HCT116 (cell line): ENCODE measurements at regions not wholly inside any gene's neighbourhood (a gene's known extent, or its start where the extent isn't known, plus 50 kb on each side); places are given as distances from the start of the nearest gene placed in this dataset.

Experiments
- ATAC-seq: fragments of 200-7000 bp; cut with Tn5 transposase; 2 replicates; pipeline ENCODE4 v1.9.1; 2020; ENCODE audit warnings: mild to moderate bottlenecking, moderate library complexity
- BruUV-seq: library from RNA; stranded (reverse); fragments of 400-500 nt; replicated peaks from 2 replicates; lab custom pipeline; 2021; lab: Mats Ljungman, UMichigan
- CTCF ChIA-PET: fragments of 300-600 bp; sonication (Branson Sonifier 250); formaldehyde crosslinking; loops from one replicate; lab custom pipeline; 2021; ENCODE audit warnings: antibody characterized with exemption; lab: Charles Lee
- POLR2A ChIA-PET: fragments of 300-600, 350-600 bp; sonication (Branson Sonifier 250); formaldehyde crosslinking; loops from one replicate; lab custom pipeline; 2021; ENCODE audit warnings: antibody characterized with exemption; lab: Charles Lee
- RAD21 ChIA-PET, 2 experiments: fragments of 300-600 bp; sonication (Branson Sonifier 250); formaldehyde crosslinking; loops; one replicate each; lab custom pipeline; 2023; ENCODE audit warnings: low total read pairs in 2 of 2; ENCODE audit not compliant: uncharacterized antibody in 2 of 2, unreplicated experiment in 2 of 2, low non-redundant PET in 1 of 2; lab: Charles Lee
- DNase-seq: peaks from one replicate; pipeline ENCODE4 v3.0.0-alpha.2; 2010; ENCODE audit warnings: low read depth, low spot score
- H2AFZ ChIP-seq: fragments of 200-600 bp; shearing (Covaris generic), sonication (generic); 2 replicates; pipeline ENCODE4 v1.6.1; 2017; ENCODE audit warnings: low read depth, mixed run types, mixed read lengths, antibody characterized with exemption, low read length; ENCODE audit not compliant: poor library complexity, severe bottlenecking
- H3K27ac ChIP-seq: 2 replicates; pipeline ENCODE4 v1.5.1; 2012; ENCODE audit warnings: low read depth, low read length
- H3K27me3 ChIP-seq: fragments of 200-600 bp; sonication (generic); 2 replicates; pipeline ENCODE4 v1.6.1; 2016; ENCODE audit warnings: mixed run types, low read length, mixed read lengths; ENCODE audit not compliant: insufficient read depth
- H3K36me3 ChIP-seq, 2 experiments: fragments of 200-500 bp in 1 of 2; fragments of 200-600 bp in 1 of 2; sonication (Bioruptor generic) in 1 of 2; sonication (generic) in 1 of 2; 2 replicates each; pipeline versions ENCODE4 v1.5.1 to v1.6.1; 2014 to 2016; ENCODE audit warnings: low read length in 2 of 2, inconsistent platforms in 1 of 2, mixed read lengths in 1 of 2, mixed run types in 1 of 2; ENCODE audit not compliant: insufficient read depth in 2 of 2, control insufficient read depth in 1 of 2
- H3K4me1 ChIP-seq, 2 experiments: fragments of 200-600 bp in 1 of 2; sonication (generic) in 1 of 2; 2 replicates each; pipeline versions ENCODE4 v1.5.1 to v1.6.1; 2012 to 2017; ENCODE audit warnings: low read length in 2 of 2, inconsistent platforms in 1 of 2, mild to moderate bottlenecking in 1 of 2, mixed read lengths in 1 of 2, mixed run types in 1 of 2, moderate library complexity in 1 of 2; ENCODE audit not compliant: insufficient read depth in 2 of 2, control insufficient read depth in 1 of 2
- H3K4me2 ChIP-seq: fragments of 200-600 bp; sonication (generic); 2 replicates; pipeline ENCODE4 v1.6.1; 2017; ENCODE audit warnings: mixed run types, low read length, mixed read lengths
- H3K4me3 ChIP-seq, 2 experiments: fragments of 200-600 bp in 1 of 2; sonication (generic) in 1 of 2; replicated peaks in 1 of 2; 2 replicates each; pipeline ENCODE4 v1.5.1; 2011 to 2016; ENCODE audit warnings: low read length in 2 of 2, control low read depth in 1 of 2, low read depth in 1 of 2, mild to moderate bottlenecking in 1 of 2, mixed read lengths in 1 of 2, mixed run types in 1 of 2
- H3K79me2 ChIP-seq: fragments of 200-600 bp; sonication (generic); 2 replicates; pipeline ENCODE4 v1.6.1; 2017; ENCODE audit warnings: mild to moderate bottlenecking, mixed run types, low read length, moderate library complexity, mixed read lengths; ENCODE audit not compliant: insufficient read depth
- H3K9ac ChIP-seq: fragments of 200-600 bp; sonication (generic); 2 replicates; pipeline ENCODE4 v1.6.1; 2016; ENCODE audit warnings: low read length, mixed read lengths
- H3K9me2 ChIP-seq: fragments of 200-600 bp; sonication (generic), shearing (Covaris generic); 2 replicates; pipeline ENCODE4 v1.6.1; 2017; ENCODE audit warnings: mixed run types, mild to moderate bottlenecking, moderate library complexity; ENCODE audit not compliant: insufficient read depth
- H3K9me3 ChIP-seq, 2 experiments: fragments of 200-500 bp in 1 of 2; fragments of 200-600 bp in 1 of 2; sonication (Bioruptor generic) in 1 of 2; sonication (generic) in 1 of 2; 2 replicates each; pipeline ENCODE4 v1.6.1; 2014 to 2017; ENCODE audit warnings: low read length in 2 of 2, mixed read lengths in 2 of 2, inconsistent platforms in 1 of 2, low read depth in 1 of 2, mild to moderate bottlenecking in 1 of 2, mixed run types in 1 of 2, moderate library complexity in 1 of 2; ENCODE audit not compliant: control insufficient read depth in 1 of 2, insufficient read depth in 1 of 2
- H4K20me1 ChIP-seq: fragments of 200-600 bp; sonication (generic), shearing (Covaris generic); 2 replicates; pipeline ENCODE4 v1.6.1; 2017; ENCODE audit warnings: mixed run types, mild to moderate bottlenecking, moderate library complexity; ENCODE audit not compliant: insufficient read depth
- ELF1 ChIP-seq: IDR thresholded peaks from 2 replicates; pipeline ENCODE4 v1.6.1; 2012; ENCODE audit warnings: low read depth, borderline replicate concordance
- EZH2phosphoT487 ChIP-seq: fragments of 200-600 bp; IDR thresholded peaks from 2 replicates; pipeline ENCODE4 v1.6.1; 2018; ENCODE audit warnings: antibody characterized with exemption, borderline replicate concordance
- FOSL1 ChIP-seq: IDR thresholded peaks from 2 replicates; pipeline ENCODE4 v1.6.1; 2012; ENCODE audit warnings: low read depth
- POLR2AphosphoS5 ChIP-seq: IDR thresholded peaks from 2 replicates; pipeline ENCODE4 v1.6.1; 2011; ENCODE audit warnings: mild to moderate bottlenecking, low read depth, low read length, moderate library complexity
- SP1 ChIP-seq: IDR thresholded peaks from 2 replicates; pipeline ENCODE4 v1.6.1; 2012; ENCODE audit warnings: low read depth
- SRF ChIP-seq: IDR thresholded peaks from 2 replicates; pipeline ENCODE4 v1.6.1; 2012; ENCODE audit warnings: low read depth
- TCF7L2 ChIP-seq: IDR thresholded peaks from 2 replicates; pipeline ENCODE4 v1.7.0; 2011; ENCODE audit warnings: borderline replicate concordance, inconsistent platforms; ENCODE audit not compliant: insufficient read depth, insufficient read length; ENCODE audit errors: extremely low read depth
- YY1 ChIP-seq: IDR thresholded peaks from 2 replicates; pipeline ENCODE4 v1.6.1; 2011; ENCODE audit warnings: low read length, low read depth, moderate library complexity, mild to moderate bottlenecking; ENCODE audit not compliant: insufficient replicate concordance; ENCODE audit errors: extremely low read depth
- ZNF274 ChIP-seq: fragments of 200-500 bp; sonication (Bioruptor generic); IDR thresholded peaks from 2 replicates; pipeline ENCODE4 v1.6.1; 2014; ENCODE audit warnings: mild to moderate bottlenecking, low read depth, low read length, inconsistent platforms
- intact Hi-C: fragments of 100-400 bp; cut with micrococcal nuclease; formaldehyde crosslinking; loops from 2 replicates; pipeline ENCODE4 v1.10.0; 2022
- TF ChIP-seq, protein P1 (sequence below): IDR thresholded peaks from 2 replicates; pipeline ENCODE4 v1.6.1; 2012
- TF ChIP-seq, protein P2 (sequence below): IDR thresholded peaks from 2 replicates; pipeline ENCODE4 v1.6.1; 2012; ENCODE audit warnings: low read depth
- TF ChIP-seq, protein P3 (sequence below): IDR thresholded peaks from 2 replicates; pipeline ENCODE4 v1.6.1; 2012
- TF ChIP-seq, protein P4 (sequence below), 3 experiments: fragments of 200-600 bp in 1 of 3; sonication (generic) in 1 of 3; IDR thresholded peaks in 2 of 3; conservative IDR thresholded peaks in 1 of 3; 2 replicates each; pipeline ENCODE4 v1.5.1; 2012 to 2017; ENCODE audit warnings: low read depth in 2 of 3, low read length in 2 of 3, antibody characterized with exemption in 1 of 3, borderline replicate concordance in 1 of 3, control low read depth in 1 of 3, mild to moderate bottlenecking in 1 of 3, mixed read lengths in 1 of 3, mixed run types in 1 of 3, moderate library complexity in 1 of 3; ENCODE audit not compliant: insufficient read depth in 1 of 3

DNA sequence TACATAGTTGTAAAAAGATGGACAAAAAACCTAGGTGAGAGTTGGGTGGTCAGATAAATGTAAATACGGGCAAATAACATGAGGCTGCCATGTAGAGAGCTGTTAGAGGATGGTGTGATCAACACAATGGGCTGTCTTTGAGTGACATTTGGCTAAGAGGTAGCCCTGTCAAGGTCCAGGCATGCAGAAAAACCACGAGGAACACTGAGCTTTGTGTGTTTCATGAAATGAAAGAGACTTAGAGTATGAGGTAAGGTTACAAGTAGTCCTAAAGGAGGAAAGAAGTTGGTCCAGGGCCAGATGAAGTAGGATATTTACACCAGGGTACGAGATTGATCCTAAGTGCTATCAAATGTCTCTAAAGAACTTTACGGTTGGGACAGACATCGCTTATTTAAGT, 160.9 kb downstream of the RDH14 start:
- BruUV-seq: no TSS peak
- no peak for ATAC-seq
- H3K36me3 ChIP-seq: no peaks in the 10 kb centered on the region
- POLR2A ChIA-PET: no interaction called here
- TF ChIP-seq EZH2phosphoT487: no peak
- TF ChIP-seq, protein P1, sequence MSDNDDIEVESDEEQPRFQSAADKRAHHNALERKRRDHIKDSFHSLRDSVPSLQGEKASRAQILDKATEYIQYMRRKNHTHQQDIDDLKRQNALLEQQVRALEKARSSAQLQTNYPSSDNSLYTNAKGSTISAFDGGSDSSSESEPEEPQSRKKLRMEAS: no peak
- TF ChIP-seq FOSL1: no peak
- no peak for TF ChIP-seq SP1
- TF ChIP-seq, protein P2, sequence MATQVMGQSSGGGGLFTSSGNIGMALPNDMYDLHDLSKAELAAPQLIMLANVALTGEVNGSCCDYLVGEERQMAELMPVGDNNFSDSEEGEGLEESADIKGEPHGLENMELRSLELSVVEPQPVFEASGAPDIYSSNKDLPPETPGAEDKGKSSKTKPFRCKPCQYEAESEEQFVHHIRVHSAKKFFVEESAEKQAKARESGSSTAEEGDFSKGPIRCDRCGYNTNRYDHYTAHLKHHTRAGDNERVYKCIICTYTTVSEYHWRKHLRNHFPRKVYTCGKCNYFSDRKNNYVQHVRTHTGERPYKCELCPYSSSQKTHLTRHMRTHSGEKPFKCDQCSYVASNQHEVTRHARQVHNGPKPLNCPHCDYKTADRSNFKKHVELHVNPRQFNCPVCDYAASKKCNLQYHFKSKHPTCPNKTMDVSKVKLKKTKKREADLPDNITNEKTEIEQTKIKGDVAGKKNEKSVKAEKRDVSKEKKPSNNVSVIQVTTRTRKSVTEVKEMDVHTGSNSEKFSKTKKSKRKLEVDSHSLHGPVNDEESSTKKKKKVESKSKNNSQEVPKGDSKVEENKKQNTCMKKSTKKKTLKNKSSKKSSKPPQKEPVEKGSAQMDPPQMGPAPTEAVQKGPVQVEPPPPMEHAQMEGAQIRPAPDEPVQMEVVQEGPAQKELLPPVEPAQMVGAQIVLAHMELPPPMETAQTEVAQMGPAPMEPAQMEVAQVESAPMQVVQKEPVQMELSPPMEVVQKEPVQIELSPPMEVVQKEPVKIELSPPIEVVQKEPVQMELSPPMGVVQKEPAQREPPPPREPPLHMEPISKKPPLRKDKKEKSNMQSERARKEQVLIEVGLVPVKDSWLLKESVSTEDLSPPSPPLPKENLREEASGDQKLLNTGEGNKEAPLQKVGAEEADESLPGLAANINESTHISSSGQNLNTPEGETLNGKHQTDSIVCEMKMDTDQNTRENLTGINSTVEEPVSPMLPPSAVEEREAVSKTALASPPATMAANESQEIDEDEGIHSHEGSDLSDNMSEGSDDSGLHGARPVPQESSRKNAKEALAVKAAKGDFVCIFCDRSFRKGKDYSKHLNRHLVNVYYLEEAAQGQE: no peak
- no peak for TF ChIP-seq TCF7L2
- TF ChIP-seq, protein P3, sequence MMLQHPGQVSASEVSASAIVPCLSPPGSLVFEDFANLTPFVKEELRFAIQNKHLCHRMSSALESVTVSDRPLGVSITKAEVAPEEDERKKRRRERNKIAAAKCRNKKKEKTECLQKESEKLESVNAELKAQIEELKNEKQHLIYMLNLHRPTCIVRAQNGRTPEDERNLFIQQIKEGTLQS: no peak
- TF ChIP-seq ELF1: no peak
- TF ChIP-seq POLR2AphosphoS5: no peak
- TF ChIP-seq YY1: no peak
- TF ChIP-seq SRF: no peak
- no peak for TF ChIP-seq ZNF274
- TF ChIP-seq, protein P4, sequence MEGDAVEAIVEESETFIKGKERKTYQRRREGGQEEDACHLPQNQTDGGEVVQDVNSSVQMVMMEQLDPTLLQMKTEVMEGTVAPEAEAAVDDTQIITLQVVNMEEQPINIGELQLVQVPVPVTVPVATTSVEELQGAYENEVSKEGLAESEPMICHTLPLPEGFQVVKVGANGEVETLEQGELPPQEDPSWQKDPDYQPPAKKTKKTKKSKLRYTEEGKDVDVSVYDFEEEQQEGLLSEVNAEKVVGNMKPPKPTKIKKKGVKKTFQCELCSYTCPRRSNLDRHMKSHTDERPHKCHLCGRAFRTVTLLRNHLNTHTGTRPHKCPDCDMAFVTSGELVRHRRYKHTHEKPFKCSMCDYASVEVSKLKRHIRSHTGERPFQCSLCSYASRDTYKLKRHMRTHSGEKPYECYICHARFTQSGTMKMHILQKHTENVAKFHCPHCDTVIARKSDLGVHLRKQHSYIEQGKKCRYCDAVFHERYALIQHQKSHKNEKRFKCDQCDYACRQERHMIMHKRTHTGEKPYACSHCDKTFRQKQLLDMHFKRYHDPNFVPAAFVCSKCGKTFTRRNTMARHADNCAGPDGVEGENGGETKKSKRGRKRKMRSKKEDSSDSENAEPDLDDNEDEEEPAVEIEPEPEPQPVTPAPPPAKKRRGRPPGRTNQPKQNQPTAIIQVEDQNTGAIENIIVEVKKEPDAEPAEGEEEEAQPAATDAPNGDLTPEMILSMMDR (IDR thresholded peaks at IDR 0.05 in 2 of 3, conservative IDR thresholded peaks at IDR 0.05 in 1 of 3; ENCODE audit: borderline replicate concordance in 1 of 3, insufficient read depth in 1 of 3, low read depth in 2 of 3, low read length in 2 of 3): no peak
- TF ChIP-seq, all 23 proteins: peak for 0
- ChIA-PET CTCF (no interaction called here), RAD21 (no interaction called here)
- Histone ChIP-seq H3K9ac (no peak overlapping the region), H4K20me1 (no peaks in the 10 kb centered on the region), H3K79me2 (no peaks in the 10 kb centered on the region), H3K9me3 (no peaks in the 10 kb centered on the region), H3K4me1 (no peaks in the 10 kb centered on the region), H3K4me2 (no peak overlapping the region), H3K27me3 (peaks cover 12% of the 10 kb centered on the region; the same call in 1 of the 2 replicates), H3K27ac (no peak overlapping the region), H3K4me3 (no peak overlapping the region), H2AFZ (no peak overlapping the region), H3K9me2 (no peaks in the 10 kb centered on the region)
- no peak for DNase-seq
- intact Hi-C loops: no loop called here
